SU-DHL-6 (cell line): ENCODE measurements at regions not wholly inside any gene's neighbourhood (a gene's known extent, or its start where the extent isn't known, plus 50 kb on each side); places are given as distances from the start of the nearest gene placed in this dataset.

ENCODE experiments used
- H2AFZ ChIP-seq: fragments of 200-600 bp; sonication (generic); 2 replicates; pipeline ENCODE4 v1.6.1; 2014; ENCODE audit warnings: low read depth, mild to moderate bottlenecking, moderate library complexity, mixed read lengths, antibody characterized with exemption, low read length; ENCODE audit not compliant: severe bottlenecking
- H3F3A ChIP-seq: fragments of 200-600 bp; shearing (Covaris generic); 2 replicates; pipeline ENCODE4 v1.6.0; 2016; ENCODE audit warnings: antibody characterized with exemption, mild to moderate bottlenecking; ENCODE audit not compliant: insufficient read depth
- H3K27ac ChIP-seq: fragments of 200-600 bp; sonication (generic); 2 replicates; pipeline ENCODE4 v1.5.1; 2016; ENCODE audit warnings: low read depth, mild to moderate bottlenecking, low read length, moderate library complexity, mixed read lengths
- H3K27me3 ChIP-seq: fragments of 200-600 bp; sonication (generic), shearing (Covaris generic); 2 replicates; pipeline ENCODE4 v1.6.0; 2014; ENCODE audit warnings: mild to moderate bottlenecking, low read length
- H3K36me3 ChIP-seq: fragments of 200-600 bp; sonication (generic); 2 replicates; pipeline ENCODE4 v1.6.1; 2014; ENCODE audit warnings: mild to moderate bottlenecking, low read length, mixed read lengths
- H3K4me2 ChIP-seq: fragments of 300-600, 200-600 bp; shearing (Covaris generic), sonication (generic); 2 replicates; pipeline ENCODE4 v1.6.0; 2014; ENCODE audit warnings: low read length, low read depth, mild to moderate bottlenecking; ENCODE audit not compliant: poor library complexity, severe bottlenecking
- H3K4me3 ChIP-seq: fragments of 200-600 bp; sonication (generic); 2 replicates; pipeline ENCODE4 v1.5.1; 2014; ENCODE audit warnings: antibody characterized with exemption, low read length, mild to moderate bottlenecking, mixed read lengths; ENCODE audit not compliant: insufficient read depth, poor library complexity, severe bottlenecking
- H3K79me2 ChIP-seq: fragments of 200-600 bp; sonication (generic); 2 replicates; pipeline ENCODE4 v1.6.1; 2014; ENCODE audit warnings: mild to moderate bottlenecking, low read length, moderate library complexity; ENCODE audit not compliant: insufficient read depth
- H3K9ac ChIP-seq: fragments of 200-600 bp; sonication (generic); 2 replicates; pipeline ENCODE4 v1.7.0; 2014; ENCODE audit warnings: mild to moderate bottlenecking, low read length
- H3K9me2 ChIP-seq: fragments of 200-600 bp; sonication (generic); replicated peaks from 2 replicates; pipeline ENCODE4 v1.6.1; 2014; ENCODE audit warnings: low read length; ENCODE audit not compliant: insufficient read depth
- H3K9me3 ChIP-seq: fragments of 200-600 bp; sonication (generic); 2 replicates; pipeline ENCODE4 v1.6.1; 2014; ENCODE audit warnings: low read length, mixed read lengths; ENCODE audit not compliant: insufficient read depth
- H4K20me1 ChIP-seq: fragments of 200-600 bp; sonication (generic); 2 replicates; pipeline ENCODE4 v1.6.1; 2014; ENCODE audit warnings: low read depth, mild to moderate bottlenecking, antibody characterized with exemption, low read length, moderate library complexity, mixed read lengths
- CTCF ChIP-seq: fragments of 200-600 bp; sonication (generic); IDR thresholded peaks from one replicate; pipeline ENCODE4 v1.5.1; 2017; ENCODE audit warnings: antibody characterized with exemption, mild to moderate bottlenecking, low read length, moderate library complexity; ENCODE audit not compliant: insufficient read depth, poor library complexity, severe bottlenecking
- EZH2phosphoT487 ChIP-seq: fragments of 200-600 bp; sonication (generic), shearing (Covaris generic); conservative IDR thresholded peaks from 2 replicates; pipeline ENCODE4 v1.6.1; 2018; ENCODE audit warnings: mild to moderate bottlenecking, antibody characterized with exemption, low read length, moderate library complexity, mixed read lengths

DNA sequence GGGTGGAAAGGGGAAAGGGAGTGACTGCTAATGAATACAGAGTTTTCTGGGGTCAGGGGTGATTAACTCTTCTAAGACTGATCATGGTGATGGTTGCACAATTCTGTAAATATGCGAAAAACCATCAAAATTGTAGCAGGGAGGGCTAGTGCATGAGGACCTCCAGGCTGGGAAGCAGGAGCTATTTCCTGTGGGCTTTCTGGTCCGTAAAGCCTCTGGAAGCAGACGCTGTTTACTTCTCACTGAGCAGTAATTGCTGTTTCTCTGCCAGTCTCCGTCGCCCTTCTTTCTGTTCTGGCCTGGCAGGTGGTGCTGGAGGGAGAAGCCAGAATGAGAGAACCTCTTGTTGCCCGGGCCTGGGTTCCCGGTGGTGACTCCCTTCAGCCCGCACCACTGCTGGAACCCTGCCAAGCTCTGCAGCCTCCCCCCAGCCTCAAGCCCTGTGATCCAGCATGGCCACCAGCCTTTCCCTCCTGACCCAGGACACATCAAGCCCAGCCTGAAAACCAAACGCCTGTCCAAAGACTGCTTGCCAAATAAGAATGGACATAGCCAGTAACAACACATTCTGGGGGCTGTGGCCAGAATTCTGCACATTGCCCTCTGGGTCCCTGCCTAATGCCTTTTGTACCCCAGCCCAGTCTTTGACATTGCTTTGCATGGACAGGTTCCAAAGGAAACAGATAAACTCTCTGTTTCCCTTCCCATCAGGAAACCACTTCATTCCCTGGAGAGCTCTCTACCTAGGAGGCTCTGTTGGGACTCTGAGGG, 201.0 kb upstream of the NAV2 start:
- H3K4me2 ChIP-seq: no peak overlapping the region
- TF ChIP-seq EZH2phosphoT487 (no peak), CTCF (no peak)
- no peaks in the 10 kb centered on the region for H3K9me3 ChIP-seq
- no peaks in the 10 kb centered on the region for H3K9me2 ChIP-seq
- no peaks in the 10 kb centered on the region for H3K36me3 ChIP-seq
- H3K9ac ChIP-seq: no peak overlapping the region
- H4K20me1 ChIP-seq: no peaks in the 10 kb centered on the region
- no peak overlapping the region for H3K4me3 ChIP-seq
- H3K27ac ChIP-seq: no peak overlapping the region
- H3K79me2 ChIP-seq: no peaks in the 10 kb centered on the region
- no peak overlapping the region for H2AFZ ChIP-seq
- no peaks in the 10 kb centered on the region for H3K27me3 ChIP-seq
- H3F3A ChIP-seq: no peaks in the 10 kb centered on the region

DNA sequence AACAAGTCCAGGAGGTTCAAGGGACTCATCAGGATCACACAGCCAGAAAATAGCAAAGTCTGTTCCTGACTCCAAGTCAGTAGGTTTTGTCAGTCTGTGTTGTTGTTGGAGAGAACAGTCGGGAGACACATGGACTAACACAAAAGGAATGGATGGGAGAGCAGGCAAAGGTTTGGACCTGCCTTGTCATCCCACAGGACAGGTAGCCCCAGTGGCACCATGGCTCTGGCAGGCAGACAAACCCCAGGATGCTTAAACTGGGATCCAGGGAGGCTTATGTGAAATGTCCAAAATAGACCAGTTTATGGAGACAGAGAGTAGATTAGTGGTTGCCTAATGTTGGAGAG, 201.6 kb upstream of the NAV2 start:
- no peak overlapping the region for H2AFZ ChIP-seq
- H3F3A ChIP-seq: no peaks in the 10 kb centered on the region
- H3K9ac ChIP-seq: no peak overlapping the region
- H4K20me1 ChIP-seq: no peaks in the 10 kb centered on the region
- H3K9me3 ChIP-seq: no peaks in the 10 kb centered on the region
- no peak overlapping the region for H3K27ac ChIP-seq
- H3K4me2 ChIP-seq: no peak overlapping the region
- no peaks in the 10 kb centered on the region for H3K79me2 ChIP-seq
- no peaks in the 10 kb centered on the region for H3K27me3 ChIP-seq
- H3K4me3 ChIP-seq: no peak overlapping the region
- H3K36me3 ChIP-seq: no peaks in the 10 kb centered on the region
- no peaks in the 10 kb centered on the region for H3K9me2 ChIP-seq
- no peak for TF ChIP-seq CTCF
- no peak for TF ChIP-seq EZH2phosphoT487

- no peaks in the 10 kb centered on the region for H3K79me2 ChIP-seq
- no peak overlapping the region for H3K4me3 ChIP-seq
- no peak overlapping the region for H2AFZ ChIP-seq
- no peaks in the 10 kb centered on the region for H3F3A ChIP-seq
- no peak overlapping the region for H3K9ac ChIP-seq
- H3K36me3 ChIP-seq: no peaks in the 10 kb centered on the region
- H3K4me2 ChIP-seq: no peak overlapping the region
- H3K9me3 ChIP-seq: no peaks in the 10 kb centered on the region
- no peaks in the 10 kb centered on the region for H3K9me2 ChIP-seq
- no peak for TF ChIP-seq CTCF
- no peak for TF ChIP-seq EZH2phosphoT487
- H4K20me1 ChIP-seq: no peaks in the 10 kb centered on the region
- H3K27me3 ChIP-seq: no peaks in the 10 kb centered on the region
- no peak overlapping the region for H3K27ac ChIP-seq
Measured at GRCh38 chr11:19510468-19510867, 202.2 kb upstream of the NAV2 start.
